Heart left ventricle (tissue), 13 donors: ENCODE measurements at regions not wholly inside any gene's neighbourhood (a gene's known extent, or its start where the extent isn't known, plus 50 kb on each side); places are given as distances from the start of the nearest gene placed in this dataset.

Experiments used
- CTCF ChIP-seq, 12 donors: fragments of 200-600 bp; sonication (generic) in 4 of 12; IDR thresholded peaks; one replicate each; pipeline versions ENCODE4 v1.5.0 to v1.8.0; 2018 to 2022; ENCODE audit warnings: antibody characterized with exemption in 12 of 12, mild to moderate bottlenecking in 5 of 12
- POLR2A ChIP-seq, 2 donors: fragments of 450-650 bp; IDR thresholded peaks; one replicate each; pipeline ENCODE4 v1.6.1; 2017; ENCODE audit warnings: antibody characterized with exemption in 2 of 2, mild to moderate bottlenecking in 2 of 2, moderate library complexity in 2 of 2
- donor health status: ischemic (EF 13 %, LVEDD 7.1; RV severe dilation, severe dysfunction).
- donor health status: DM: no; HTN: yes; CAD: no.
- donor health status: DM: no; HTN: no; CAD: no.
- donor health status: ischemic (EF 25% LVEDD 6.9; RV normal size, moderate dysfunction).
- donor health status: ischemic (EF 25% LVEDD 5.7; RV mildly dilated, moderate dysfunction).
- donor health status: ischemic (EF 35%, LVEDD 5.7; RV mildly dilated, moderate dysfunction).
- donor health status: nonischemic (EF 11% LVEDD 7.7; RV severe dilation, severe dysfunction).
- donor health status: DM: yes; HTN: yes; CAD: no.
- donor health status: PGD.
- donor health status: ischemic (EF 29% LVEDD 5.4; RV normal size, mild dysfunction).
- donor health status: nonischemic (EF 23%, LVEDD 6.1; RV moderate dilation, normal function).

DNA sequence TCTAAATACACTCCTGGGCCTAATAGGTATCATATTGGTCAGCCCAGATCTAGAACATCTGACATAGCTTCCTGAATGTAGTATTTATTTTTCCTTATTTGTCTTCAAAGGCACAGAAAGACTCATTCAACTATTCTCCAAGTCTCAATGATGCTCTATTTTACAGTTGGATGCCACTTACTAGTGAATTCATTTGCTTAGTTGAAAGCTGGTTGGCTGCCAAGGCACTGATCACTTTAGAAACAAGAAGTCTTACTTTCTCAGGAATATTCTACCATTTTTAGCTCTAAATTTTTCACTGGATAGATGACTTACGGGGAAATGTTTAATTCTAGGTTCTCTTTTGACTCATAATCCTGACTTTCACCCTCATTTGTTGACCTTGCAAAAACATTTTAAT is 863.4 kb downstream of the SORCS1 start:
- no peak for TF ChIP-seq POLR2A (IDR thresholded peaks at IDR 0.05)
- TF ChIP-seq CTCF (IDR thresholded peaks at IDR 0.05) = no peak
